ENCODE measurements at regions not wholly inside any gene's neighbourhood (a gene's known extent, or its start where the extent isn't known, plus 50 kb on each side); places are given as distances from the start of the nearest gene placed in this dataset.
"Not testable (repeated sequence)": the region's sequence is repeated elsewhere in the genome, so short reads cannot be mapped to it uniquely, and the experiment has no call there.

GRCh38 chr9:22997923-22998322, 551.3 kb downstream of the DMRTA1 start:
- no peak for DNase-seq (ENCODE audit: low spot score)
- Mint-ChIP-seq H3K9me3 (peaks cover 56% of the 10 kb centered on the region), H3K27me3 (ENCODE audit: low read depth) (no peaks in the 10 kb centered on the region), H3K4me3 (no peak overlapping the region), H3K27ac (no peak overlapping the region), H3K4me1 (ENCODE audit: low read depth) (no peaks in the 10 kb centered on the region), H3K36me3 (ENCODE audit: low read depth) (no peaks in the 10 kb centered on the region)

- Mint-ChIP-seq H3K27me3 (ENCODE audit: low read depth) (no peaks in the 10 kb centered on the region), H3K4me3 (no peak overlapping the region), H3K4me1 (ENCODE audit: low read depth) (no peaks in the 10 kb centered on the region), H3K27ac (no peak overlapping the region), H3K36me3 (ENCODE audit: low read depth) (no peaks in the 10 kb centered on the region), H3K9me3 (peaks cover 38% of the 10 kb centered on the region)
- no peak for DNase-seq (ENCODE audit: low spot score)
Measured at GRCh38 chr9:23005156-23005555, 558.5 kb downstream of the DMRTA1 start.

GRCh38 chr9:23006127-23006526, 559.5 kb downstream of the DMRTA1 start:
- H3K4me1 Mint-ChIP-seq (ENCODE audit: low read depth) = no peaks in the 10 kb centered on the region
- H3K27me3 Mint-ChIP-seq (ENCODE audit: low read depth) = no peaks in the 10 kb centered on the region
- no peak for DNase-seq (ENCODE audit: low spot score)
- no peak overlapping the region for H3K27ac Mint-ChIP-seq
- no peaks in the 10 kb centered on the region for H3K36me3 Mint-ChIP-seq (ENCODE audit: low read depth)
- H3K9me3 Mint-ChIP-seq = peaks cover 39% of the 10 kb centered on the region
- H3K4me3 Mint-ChIP-seq = no peak overlapping the region

GRCh38 chr9:23011669-23012068, 565.0 kb downstream of the DMRTA1 start:
- H3K9me3 Mint-ChIP-seq = peaks cover 19% of the 10 kb centered on the region
- no peak for DNase-seq (ENCODE audit: low spot score)
- H3K36me3 Mint-ChIP-seq (ENCODE audit: low read depth) = no peaks in the 10 kb centered on the region
- H3K27ac Mint-ChIP-seq = no peak overlapping the region
- H3K4me3 Mint-ChIP-seq = no peak overlapping the region
- H3K27me3 Mint-ChIP-seq (ENCODE audit: low read depth) = no peaks in the 10 kb centered on the region
- no peaks in the 10 kb centered on the region for H3K4me1 Mint-ChIP-seq (ENCODE audit: low read depth)

GRCh38 chr9:23015557-23015956, 568.9 kb downstream of the DMRTA1 start:
- Mint-ChIP-seq H3K9me3 (peaks cover 32% of the 10 kb centered on the region), H3K4me1 (ENCODE audit: low read depth) (no peaks in the 10 kb centered on the region), H3K36me3 (ENCODE audit: low read depth) (no peaks in the 10 kb centered on the region), H3K27ac (no peak overlapping the region), H3K27me3 (ENCODE audit: low read depth) (no peaks in the 10 kb centered on the region), H3K4me3 (no peak overlapping the region)
- DNase-seq (ENCODE audit: low spot score) = no peak

GRCh38 chr9:23036416-23036815, 589.8 kb downstream of the DMRTA1 start:
- Mint-ChIP-seq H3K27me3 (ENCODE audit: low read depth) (no peaks in the 10 kb centered on the region), H3K36me3 (ENCODE audit: low read depth) (no peaks in the 10 kb centered on the region), H3K9me3 (peaks cover 42% of the 10 kb centered on the region), H3K4me3 (no peak overlapping the region), H3K27ac (no peak overlapping the region), H3K4me1 (ENCODE audit: low read depth) (no peaks in the 10 kb centered on the region)
- DNase-seq (ENCODE audit: low spot score) = no peak

GRCh38 chr9:23039402-23039801, 592.8 kb downstream of the DMRTA1 start:
- peaks cover 40% of the 10 kb centered on the region for H3K9me3 Mint-ChIP-seq
- no peak overlapping the region for H3K27ac Mint-ChIP-seq
- DNase-seq (ENCODE audit: low spot score) = no peak
- no peaks in the 10 kb centered on the region for H3K36me3 Mint-ChIP-seq (ENCODE audit: low read depth)
- no peaks in the 10 kb centered on the region for H3K27me3 Mint-ChIP-seq (ENCODE audit: low read depth)
- no peaks in the 10 kb centered on the region for H3K4me1 Mint-ChIP-seq (ENCODE audit: low read depth)
- no peak overlapping the region for H3K4me3 Mint-ChIP-seq

GRCh38 chr9:23041466-23041865, 594.8 kb downstream of the DMRTA1 start:
- Mint-ChIP-seq H3K4me1 (ENCODE audit: low read depth) (no peaks in the 10 kb centered on the region), H3K36me3 (ENCODE audit: low read depth) (no peaks in the 10 kb centered on the region), H3K9me3 (peaks cover 36% of the 10 kb centered on the region), H3K27ac (no peak overlapping the region), H3K27me3 (ENCODE audit: low read depth) (no peaks in the 10 kb centered on the region), H3K4me3 (no peak overlapping the region)
- no peak for DNase-seq (ENCODE audit: low spot score)

- no peak for DNase-seq (ENCODE audit: low spot score)
- H3K27me3 Mint-ChIP-seq (ENCODE audit: low read depth) = no peaks in the 10 kb centered on the region
- H3K36me3 Mint-ChIP-seq (ENCODE audit: low read depth) = no peaks in the 10 kb centered on the region
- H3K4me3 Mint-ChIP-seq = no peak overlapping the region
- H3K4me1 Mint-ChIP-seq (ENCODE audit: low read depth) = no peaks in the 10 kb centered on the region
- peaks cover 37% of the 10 kb centered on the region for H3K9me3 Mint-ChIP-seq
- H3K27ac Mint-ChIP-seq = no peak overlapping the region
Measured at GRCh38 chr9:23044549-23044948, 597.9 kb downstream of the DMRTA1 start.

- H3K9me3 Mint-ChIP-seq = peaks cover 46% of the 10 kb centered on the region
- not testable (repeated sequence) for H3K27me3 Mint-ChIP-seq (ENCODE audit: low read depth); H3K27ac Mint-ChIP-seq; H3K36me3 Mint-ChIP-seq (ENCODE audit: low read depth); H3K4me1 Mint-ChIP-seq (ENCODE audit: low read depth); H3K4me3 Mint-ChIP-seq; DNase-seq (ENCODE audit: low spot score)
Measured at GRCh38 chr9:23046026-23046425, 599.4 kb downstream of the DMRTA1 start.

GRCh38 chr9:23050548-23050947, 603.9 kb downstream of the DMRTA1 start:
- Mint-ChIP-seq H3K4me3 (no peak overlapping the region), H3K4me1 (ENCODE audit: low read depth) (no peaks in the 10 kb centered on the region), H3K36me3 (ENCODE audit: low read depth) (no peaks in the 10 kb centered on the region), H3K9me3 (peaks cover 33% of the 10 kb centered on the region), H3K27ac (no peak overlapping the region), H3K27me3 (ENCODE audit: low read depth) (no peaks in the 10 kb centered on the region)
- no peak for DNase-seq (ENCODE audit: low spot score)

- Mint-ChIP-seq H3K27me3 (ENCODE audit: low read depth) (no peaks in the 10 kb centered on the region), H3K27ac (no peak overlapping the region), H3K4me1 (ENCODE audit: low read depth) (no peaks in the 10 kb centered on the region), H3K9me3 (peaks cover 9% of the 10 kb centered on the region), H3K4me3 (no peak overlapping the region), H3K36me3 (ENCODE audit: low read depth) (no peaks in the 10 kb centered on the region)
- DNase-seq (ENCODE audit: low spot score) = no peak
Measured at GRCh38 chr9:23073136-23073535, 626.5 kb downstream of the DMRTA1 start.

- Mint-ChIP-seq H3K27me3 (ENCODE audit: low read depth) (no peaks in the 10 kb centered on the region), H3K27ac (no peak overlapping the region), H3K4me3 (no peak overlapping the region), H3K9me3 (peaks cover 40% of the 10 kb centered on the region), H3K36me3 (ENCODE audit: low read depth) (no peaks in the 10 kb centered on the region), H3K4me1 (ENCODE audit: low read depth) (no peaks in the 10 kb centered on the region)
- DNase-seq (ENCODE audit: low spot score) = no peak
Measured at GRCh38 chr9:23079798-23080197, 633.2 kb downstream of the DMRTA1 start.

GRCh38 chr9:23081377-23081776, 634.8 kb downstream of the DMRTA1 start:
- peaks cover 49% of the 10 kb centered on the region for H3K9me3 Mint-ChIP-seq
- no peak overlapping the region for H3K27ac Mint-ChIP-seq
- no peak overlapping the region for H3K4me3 Mint-ChIP-seq
- DNase-seq (ENCODE audit: low spot score) = no peak
- H3K36me3 Mint-ChIP-seq (ENCODE audit: low read depth) = no peaks in the 10 kb centered on the region
- no peaks in the 10 kb centered on the region for H3K4me1 Mint-ChIP-seq (ENCODE audit: low read depth)
- no peaks in the 10 kb centered on the region for H3K27me3 Mint-ChIP-seq (ENCODE audit: low read depth)

GRCh38 chr9:23088932-23089364, 642.3 kb downstream of the DMRTA1 start:
- no peak overlapping the region for H3K27ac Mint-ChIP-seq
- no peaks in the 10 kb centered on the region for H3K27me3 Mint-ChIP-seq (ENCODE audit: low read depth)

More at GRCh38 chr9:23088932-23089364, 642.3 kb downstream of the DMRTA1 start:
- Mint-ChIP-seq H3K4me3 (no peak overlapping the region), H3K4me1 (ENCODE audit: low read depth) (no peaks in the 10 kb centered on the region), H3K36me3 (ENCODE audit: low read depth) (no peaks in the 10 kb centered on the region), H3K9me3 (peaks cover 32% of the 10 kb centered on the region)
- no peak for DNase-seq (ENCODE audit: low spot score)
